NCI-H1417 treated with DMSO at 0.1 percent for 48 hours (cell line): ENCODE measurements at regions not wholly inside any gene's neighbourhood (a gene's known extent, or its start where the extent isn't known, plus 50 kb on each side); places are given as distances from the start of the nearest gene placed in this dataset.
"Not testable (repeated sequence)": the region's sequence is repeated elsewhere in the genome, so short reads cannot be mapped to it uniquely, and the experiment has no call there.

ENCODE experiments used
- DNase-seq: peaks from one replicate; lab custom pipeline; 2025; lab: John Stamatoyannopoulos, UW

GRCh38 chrX:35221391-35221790 lies 278.8 kb downstream of the FAM47B start:
- not testable (repeated sequence) for DNase-seq

- no peak for DNase-seq
These were observed 301.6 kb downstream of the FAM47B start for GRCh38 chrX:35244088-35244741.

GRCh38 chrX:35244796-35245508 lies 302.4 kb downstream of the FAM47B start:
- no peak for DNase-seq

- no peak for DNase-seq
These were observed 308.6 kb downstream of the FAM47B start for GRCh38 chrX:35251226-35251625.

- DNase-seq = no peak
These were observed 333.5 kb downstream of the FAM47B start for GRCh38 chrX:35276115-35276514.

GRCh38 chrX:35285289-35285962 lies 342.8 kb downstream of the FAM47B start:
- DNase-seq = no peak

- no peak for DNase-seq
These were observed 346.1 kb downstream of the FAM47B start for GRCh38 chrX:35288657-35289056.

- no peak for DNase-seq
These were observed 347.4 kb downstream of the FAM47B start for GRCh38 chrX:35289952-35290351.

GRCh38 chrX:35291013-35291412 lies 348.4 kb downstream of the FAM47B start:
- DNase-seq = no peak

- no peak for DNase-seq
These were observed 349.9 kb downstream of the FAM47B start for GRCh38 chrX:35292522-35292921.

GRCh38 chrX:35305037-35305436 lies 362.4 kb downstream of the FAM47B start:
- DNase-seq = not testable (repeated sequence)

GRCh38 chrX:35339796-35340195 lies 397.2 kb downstream of the FAM47B start:
- no peak for DNase-seq

GRCh38 chrX:35340465-35340864 lies 397.9 kb downstream of the FAM47B start:
- DNase-seq = no peak

- no peak for DNase-seq
These were observed 408.6 kb downstream of the FAM47B start for GRCh38 chrX:35351212-35351611.

GRCh38 chrX:35351795-35352483 lies 409.3 kb downstream of the FAM47B start:
- no peak for DNase-seq

GRCh38 chrX:35357656-35358055 lies 415.1 kb downstream of the FAM47B start:
- DNase-seq = no peak

GRCh38 chrX:35362866-35363265 lies 420.3 kb downstream of the FAM47B start:
- no peak for DNase-seq

GRCh38 chrX:35374116-35374515 lies 424.0 kb upstream of the MAGEB16 start:
- DNase-seq = no peak

- peak; percentile 10 for DNase-seq
These were observed 417.1 kb upstream of the MAGEB16 start for GRCh38 chrX:35380808-35381700.

GRCh38 chrX:35381709-35382108 lies 416.4 kb upstream of the MAGEB16 start:
- not testable (repeated sequence) for DNase-seq

- DNase-seq = no peak
These were observed 415.2 kb upstream of the MAGEB16 start for GRCh38 chrX:35382966-35383365.

GRCh38 chrX:35392232-35392631 lies 405.9 kb upstream of the MAGEB16 start:
- no peak for DNase-seq
